ENCODE measurements at regions not wholly inside any gene's neighbourhood (a gene's known extent, or its start where the extent isn't known, plus 50 kb on each side); places are given as distances from the start of the nearest gene placed in this dataset.
A peak's percentile ranks its signal among the peaks of the same experiment; 100 is the strongest.

DNA sequence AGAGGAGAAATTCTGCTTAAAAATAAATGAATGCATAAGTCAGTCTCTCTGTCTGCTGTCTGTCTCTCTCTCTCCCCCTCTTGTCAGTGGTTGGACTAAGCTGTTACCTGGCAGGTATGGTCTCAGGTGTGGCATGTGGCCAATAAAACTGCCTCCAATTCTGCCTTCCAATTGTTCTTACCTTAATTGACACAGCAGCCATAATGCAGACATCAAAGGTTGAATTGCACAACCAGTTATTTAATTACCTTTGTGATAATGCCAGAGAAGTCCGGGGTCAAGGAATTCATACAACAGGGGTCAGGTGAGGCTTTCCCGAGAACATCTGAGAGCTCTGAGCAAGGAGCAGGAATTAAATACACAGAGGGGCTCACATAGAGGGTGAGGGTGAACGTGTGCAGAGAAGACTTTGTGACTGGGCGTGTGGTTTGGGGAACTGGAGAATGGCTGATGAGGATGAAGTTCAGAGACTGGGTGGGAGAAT is 78.8 kb upstream of the CDYL2 start (continued):
- TF ChIP-seq CTCF (conservative IDR thresholded peaks at IDR 0.05; ENCODE audit: low read depth in 2 of 2): no peak
- TF ChIP-seq REST (IDR thresholded peaks at IDR 0.05; ENCODE audit: unreplicated experiment): no peak
- TF ChIP-seq JUNB (IDR thresholded peaks at IDR 0.05; ENCODE audit: unreplicated experiment): no peak

- ATAC-seq (no peak), DNase-seq (ENCODE audit: low spot score) (no peak)
- Mint-ChIP-seq H3K9me3 (no peaks in the 10 kb centered on the region), H3K27me3 (ENCODE audit: insufficient read depth, low read depth, poor library complexity) (peaks cover 3% of the 10 kb centered on the region), H3K4me1 (no peaks in the 10 kb centered on the region), H3K4me3 (no peak overlapping the region), H3K36me3 (ENCODE audit: low read depth) (no peaks in the 10 kb centered on the region), H3K27ac (no peak overlapping the region)
- Histone ChIP-seq H3F3A (replicated peaks; ENCODE audit: low read depth) (no peaks in the 10 kb centered on the region), H3K4me3 (no peak overlapping the region), H3K27me3 (ENCODE audit: insufficient read depth) (no peaks in the 10 kb centered on the region), H3K4me2 (no peak overlapping the region), H4K20me1 (replicated peaks; ENCODE audit: insufficient read depth) (no peaks in the 10 kb centered on the region), H3K36me3 (ENCODE audit: insufficient read depth) (no peaks in the 10 kb centered on the region), H3K4me1 (ENCODE audit: insufficient read depth) (no peaks in the 10 kb centered on the region), H3K9me2 (ENCODE audit: insufficient read depth) (no peaks in the 10 kb centered on the region), H3K27ac (ENCODE audit: low read depth) (no peak overlapping the region), H2AFZ (0 out of 2 replicates have a peak overlapping the region, but pooled peaks have one; percentile 30), H3K79me2 (replicated peaks; ENCODE audit: insufficient read depth) (no peaks in the 10 kb centered on the region)
- no peak for TF ChIP-seq REST (IDR thresholded peaks at IDR 0.05; ENCODE audit: unreplicated experiment)
- TF ChIP-seq ZNF331 (CRISPR knock-in tag; IDR thresholded peaks at IDR 0.05; ENCODE audit: low read depth): no peak
- TF ChIP-seq CTCF (conservative IDR thresholded peaks at IDR 0.05; ENCODE audit: low read depth in 2 of 2): no peak
- TF ChIP-seq ZNF462 (CRISPR knock-in tag; IDR thresholded peaks at IDR 0.05): no peak
- no peak for TF ChIP-seq CREB1 (CRISPR knock-in tag; IDR thresholded peaks at IDR 0.05; ENCODE audit: low read depth)
Measured at GRCh38 chr16:80875616-80876015, 71.2 kb upstream of the CDYL2 start.

All from GM23338 (cell line).